GOT3 (cell line): ENCODE measurements at regions not wholly inside any gene's neighbourhood (a gene's known extent, or its start where the extent isn't known, plus 50 kb on each side); places are given as distances from the start of the nearest gene placed in this dataset.
"Not testable (repeated sequence)": the region's sequence is repeated elsewhere in the genome, so short reads cannot be mapped to it uniquely, and the experiment has no call there.

ENCODE experiments used
- DNase-seq: peaks from one replicate; lab custom pipeline; 2025; ENCODE audit warnings: mixed read lengths; lab: John Stamatoyannopoulos, UW

- DNase-seq, result no peak
Measured at GRCh38 chr1:214715126-214715525, 112.1 kb downstream of the CENPF start.

- no peak for DNase-seq
Measured at GRCh38 chr1:214717351-214717750, 114.4 kb downstream of the CENPF start.

GRCh38 chr1:214718724-214719123, 115.7 kb downstream of the CENPF start:
- no peak for DNase-seq

GRCh38 chr1:214719207-214719606, 116.2 kb downstream of the CENPF start:
- no peak for DNase-seq

GRCh38 chr1:214720561-214720960, 117.6 kb downstream of the CENPF start:
- DNase-seq, result no peak

- no peak for DNase-seq
Measured at GRCh38 chr1:214727274-214727673, 124.3 kb downstream of the CENPF start.

- DNase-seq, result no peak
Measured at GRCh38 chr1:214739621-214740238, 136.7 kb downstream of the CENPF start.

- no peak for DNase-seq
Measured at GRCh38 chr1:214740471-214740870, 137.5 kb downstream of the CENPF start.

- no peak for DNase-seq
Measured at GRCh38 chr1:214747050-214747635, 144.1 kb downstream of the CENPF start.

GRCh38 chr1:214753236-214753852, 150.3 kb downstream of the CENPF start:
- DNase-seq, result no peak

- DNase-seq, result no peak
Measured at GRCh38 chr1:214761030-214761429, 158.0 kb downstream of the CENPF start.

- DNase-seq, result no peak
Measured at GRCh38 chr1:214762902-214763301, 159.9 kb downstream of the CENPF start.

- DNase-seq, result no peak
Measured at GRCh38 chr1:214764502-214764901, 161.5 kb downstream of the CENPF start.

GRCh38 chr1:214767221-214767620, 164.2 kb downstream of the CENPF start:
- DNase-seq, result no peak

GRCh38 chr1:214769666-214770065, 166.7 kb downstream of the CENPF start:
- not testable (repeated sequence) for DNase-seq

GRCh38 chr1:214777364-214777763, 174.4 kb downstream of the CENPF start:
- no peak for DNase-seq

- no peak for DNase-seq
Measured at GRCh38 chr1:214791961-214792360, 189.0 kb downstream of the CENPF start.

- no peak for DNase-seq
Measured at GRCh38 chr1:214792527-214793186, 189.7 kb downstream of the CENPF start.

- no peak for DNase-seq
Measured at GRCh38 chr1:214793708-214794107, 190.7 kb downstream of the CENPF start.

- DNase-seq, result no peak
Measured at GRCh38 chr1:214801191-214801590, 198.2 kb downstream of the CENPF start.

GRCh38 chr1:214808845-214809460, 206.0 kb downstream of the CENPF start:
- no peak for DNase-seq

- DNase-seq, result no peak
Measured at GRCh38 chr1:214816603-214817002, 213.6 kb downstream of the CENPF start.
